ENCODE measurements at regions not wholly inside any gene's neighbourhood (a gene's known extent, or its start where the extent isn't known, plus 50 kb on each side); places are given as distances from the start of the nearest gene placed in this dataset.
"Not testable (repeated sequence)": the region's sequence is repeated elsewhere in the genome, so short reads cannot be mapped to it uniquely, and the experiment has no call there.

GRCh38 chr3:147471741-147472140 lies 62.6 kb downstream of the ZIC1 start:
- no peak for DNase-seq (ENCODE audit: low spot score)

GRCh38 chr3:147472846-147473245 lies 63.7 kb downstream of the ZIC1 start:
- DNase-seq (ENCODE audit: low spot score) = peak; percentile 11

DNA sequence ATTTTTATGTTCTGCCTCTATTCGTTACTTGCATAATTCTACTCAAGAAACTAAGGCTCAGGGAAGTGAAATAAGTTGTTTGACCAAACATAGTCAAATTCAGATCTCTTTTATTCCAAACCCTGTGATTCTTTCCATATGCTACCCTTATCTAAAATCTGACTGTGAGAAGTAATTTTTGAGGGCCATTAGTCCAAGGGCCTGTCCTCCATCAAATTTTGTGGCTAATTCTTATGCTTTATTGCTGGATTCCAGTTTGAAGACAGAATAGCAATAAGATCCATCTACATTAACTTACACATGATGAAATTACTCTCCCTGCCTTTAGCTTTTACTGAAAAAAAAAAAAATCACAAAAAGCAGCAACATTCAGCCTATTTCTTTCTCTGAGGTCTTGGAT lies 74.0 kb downstream of the ZIC1 start:
- no peak for DNase-seq (ENCODE audit: low spot score)

GRCh38 chr3:147483578-147483977 lies 74.4 kb downstream of the ZIC1 start:
- no peak for DNase-seq (ENCODE audit: low spot score)

- no peak for DNase-seq (ENCODE audit: low spot score)
Observed at GRCh38 chr3:147493065-147493464, 83.9 kb downstream of the ZIC1 start.

GRCh38 chr3:147493666-147494065 lies 84.5 kb downstream of the ZIC1 start:
- DNase-seq (ENCODE audit: low spot score) = no peak

DNA sequence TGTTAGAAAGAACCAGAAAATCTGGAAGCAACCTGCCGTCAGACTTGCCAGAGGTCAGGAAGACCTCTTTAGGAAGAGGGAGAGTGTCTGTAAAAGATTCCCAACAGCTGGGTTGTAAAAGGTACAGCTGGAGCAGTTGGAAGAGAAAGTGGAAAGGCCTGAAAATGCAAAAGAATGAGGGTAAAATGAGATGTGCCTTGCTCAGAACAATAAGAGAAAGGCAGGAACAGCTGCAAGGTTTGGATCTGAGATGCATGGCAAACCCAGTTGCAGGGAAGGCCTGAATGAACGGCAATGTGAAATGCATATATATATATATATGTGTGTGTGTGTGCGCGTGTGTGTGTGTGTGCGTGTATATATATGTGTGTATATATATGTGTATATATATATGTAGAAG lies 88.1 kb downstream of the ZIC1 start:
- DNase-seq (ENCODE audit: low spot score) = no peak

- no peak for DNase-seq (ENCODE audit: low spot score)
Observed at GRCh38 chr3:147507638-147508286, 98.6 kb downstream of the ZIC1 start.

- no peak for DNase-seq (ENCODE audit: low spot score)
Observed at GRCh38 chr3:147509448-147509847, 100.3 kb downstream of the ZIC1 start.

GRCh38 chr3:147513785-147514184 lies 104.6 kb downstream of the ZIC1 start:
- DNase-seq (ENCODE audit: low spot score) = no peak

DNA sequence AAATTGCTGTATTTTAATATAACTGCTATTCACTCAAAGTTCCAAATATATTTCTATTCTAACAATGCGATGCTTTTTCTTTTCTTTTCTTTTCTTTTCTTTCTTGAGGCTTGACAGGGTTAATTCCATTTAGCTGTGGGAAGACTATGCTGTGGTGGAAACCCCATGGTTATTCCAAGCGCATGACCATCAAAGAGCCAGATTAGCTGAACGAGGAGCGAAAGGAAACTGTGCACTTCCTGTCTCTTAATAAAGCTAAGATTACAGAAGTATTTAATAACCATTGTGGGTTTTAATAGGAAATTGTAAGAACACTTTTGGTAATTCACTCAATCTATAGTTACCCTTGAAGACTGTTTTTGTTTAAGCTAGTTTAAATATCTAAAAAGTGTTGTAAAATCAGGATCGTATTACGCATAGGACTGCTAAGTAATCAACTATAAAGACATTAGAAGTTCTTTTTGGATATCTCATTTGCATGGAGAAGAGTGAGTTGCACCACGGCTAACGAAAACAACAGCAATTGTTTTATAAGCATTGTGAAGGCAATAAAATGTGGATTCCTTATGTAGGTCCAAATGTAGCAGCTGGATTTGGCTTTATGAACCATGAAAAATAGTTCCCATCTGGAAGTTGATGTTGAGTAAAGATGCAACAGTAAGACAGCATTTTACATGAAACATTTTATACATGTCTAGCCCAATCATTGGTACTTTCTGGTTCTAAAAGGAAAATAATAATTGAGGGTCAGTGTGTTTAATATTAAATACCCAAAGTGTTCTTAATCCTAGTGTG lies 105.4 kb downstream of the ZIC1 start:
- no peak for DNase-seq (ENCODE audit: low spot score)

GRCh38 chr3:147518465-147518864 lies 109.3 kb downstream of the ZIC1 start:
- no peak for DNase-seq (ENCODE audit: low spot score)

DNA sequence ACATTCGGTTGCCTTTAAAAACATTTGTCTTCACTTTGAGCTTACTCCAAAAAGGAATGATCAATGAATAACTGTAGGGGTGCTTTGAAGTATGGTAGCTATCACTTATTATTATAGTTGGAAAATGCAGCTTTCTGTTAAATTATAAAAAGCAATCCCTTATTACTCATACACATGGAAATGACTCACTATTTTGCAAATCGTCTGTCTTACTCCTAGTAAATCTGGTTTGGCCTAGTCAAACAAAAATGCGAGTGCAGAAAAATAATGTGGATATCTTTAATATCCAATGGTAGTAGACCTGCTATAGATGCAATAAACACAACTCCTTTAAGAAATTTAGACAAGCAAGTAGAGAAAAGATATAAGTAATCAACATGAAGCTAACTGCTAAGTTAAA lies 112.5 kb downstream of the ZIC1 start:
- no peak for DNase-seq (ENCODE audit: low spot score)

GRCh38 chr3:147522780-147523179 lies 113.6 kb downstream of the ZIC1 start:
- DNase-seq (ENCODE audit: low spot score) = not testable (repeated sequence)

DNA sequence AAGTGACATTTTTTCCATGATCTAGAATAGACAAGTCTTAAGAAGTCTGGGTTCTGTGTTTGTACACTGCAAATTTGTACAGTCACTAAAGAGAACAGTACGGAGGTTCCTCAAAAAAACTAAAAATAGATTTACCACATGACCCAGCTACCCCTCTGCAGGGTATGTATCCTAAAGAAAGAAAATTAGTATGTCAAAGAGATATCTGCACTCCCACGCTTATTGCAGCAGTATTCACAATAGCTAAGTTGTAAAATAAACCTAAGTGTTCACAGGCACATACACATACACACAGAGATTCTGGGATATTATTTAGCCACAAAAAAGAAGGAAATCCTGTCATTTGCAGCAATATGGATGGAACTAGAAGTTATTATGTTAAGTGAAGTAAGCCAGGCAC lies 120.4 kb downstream of the ZIC1 start:
- no peak for DNase-seq (ENCODE audit: low spot score)

- DNase-seq (ENCODE audit: low spot score) = no peak
Observed at GRCh38 chr3:147538034-147538433, 128.9 kb downstream of the ZIC1 start.

DNA sequence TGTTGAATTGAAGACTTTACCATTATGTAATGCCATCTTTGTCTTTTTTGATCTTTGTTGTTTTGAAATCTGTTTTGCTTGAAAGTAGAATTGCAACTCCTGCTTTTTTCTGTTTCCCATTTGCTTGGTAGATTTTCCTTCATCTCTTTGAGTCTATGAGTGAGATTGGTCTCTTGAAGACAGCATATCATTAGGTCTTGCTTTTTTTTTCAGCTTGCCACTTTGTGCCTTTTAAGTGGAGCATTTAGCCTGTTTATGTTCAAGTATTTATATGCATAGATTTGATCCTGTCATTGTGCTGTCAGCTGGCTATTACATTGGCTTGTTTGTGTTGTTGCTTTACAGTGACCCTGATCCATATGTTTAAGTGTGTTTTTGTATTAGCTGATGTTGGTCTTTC lies 131.8 kb downstream of the ZIC1 start:
- DNase-seq (ENCODE audit: low spot score) = no peak

- no peak for DNase-seq (ENCODE audit: low spot score)
Observed at GRCh38 chr3:147544290-147544689, 135.1 kb downstream of the ZIC1 start.

- DNase-seq (ENCODE audit: low spot score) = no peak
Observed at GRCh38 chr3:147551491-147551890, 142.3 kb downstream of the ZIC1 start.

GRCh38 chr3:147554332-147554731 lies 145.2 kb downstream of the ZIC1 start:
- DNase-seq (ENCODE audit: low spot score) = no peak

DNA sequence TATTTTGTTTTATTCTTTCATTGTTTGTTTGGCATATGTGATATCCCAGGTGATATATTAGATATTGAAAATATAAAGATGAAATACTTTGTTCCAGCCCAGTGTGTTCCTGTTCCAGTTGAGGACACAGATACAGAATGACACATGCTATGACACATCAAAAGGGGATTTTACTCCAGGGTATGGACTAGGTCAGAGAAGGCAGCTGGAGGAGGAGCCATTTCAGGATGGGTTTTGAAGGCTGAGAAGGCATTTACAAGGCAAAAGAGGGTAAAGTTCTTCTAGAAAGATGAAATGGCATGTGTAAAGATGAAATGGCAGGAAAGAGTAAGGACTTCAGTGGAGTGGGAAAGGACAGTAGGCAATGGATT lies 163.8 kb downstream of the ZIC1 start:
- DNase-seq (ENCODE audit: low spot score) = no peak

DNA sequence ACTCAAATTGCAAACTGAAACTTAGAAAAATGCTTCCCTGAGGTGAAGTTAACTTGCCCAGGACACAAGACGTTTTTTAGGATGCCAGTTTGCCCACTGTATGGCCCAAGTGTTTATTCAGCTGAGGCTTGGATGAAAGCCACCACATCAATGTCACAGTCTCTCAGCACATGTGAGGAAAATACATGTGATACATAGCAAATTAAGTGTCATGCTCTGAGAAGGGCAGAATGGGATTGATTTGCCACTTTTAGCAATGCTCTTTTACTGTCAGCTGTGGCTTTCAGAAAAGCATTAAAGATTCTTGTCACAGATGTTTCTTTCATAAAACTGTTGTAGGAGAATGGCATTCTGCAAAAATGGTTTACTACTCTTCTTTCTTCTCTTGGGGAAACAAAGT lies 165.5 kb downstream of the ZIC1 start:
- DNase-seq (ENCODE audit: low spot score) = no peak

DNA sequence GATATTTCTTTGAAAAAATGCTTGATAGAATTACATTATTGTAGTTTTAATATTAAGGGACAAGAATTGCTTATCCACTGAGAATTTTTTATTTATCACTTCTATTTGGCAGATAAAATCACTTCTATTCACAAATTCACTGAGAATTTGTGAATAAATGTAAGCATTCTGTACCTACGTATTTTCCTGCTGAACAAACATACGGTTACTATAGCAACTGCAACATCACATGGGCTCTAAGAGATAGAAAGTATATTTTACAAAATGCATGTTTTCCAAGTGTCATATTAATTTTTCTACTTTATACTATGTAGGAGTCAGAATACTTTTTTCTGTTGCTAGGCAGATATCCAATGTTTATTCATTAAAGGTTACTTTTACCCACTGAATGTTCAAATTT lies 166.2 kb downstream of the ZIC1 start:
- DNase-seq (ENCODE audit: low spot score) = no peak

DNA sequence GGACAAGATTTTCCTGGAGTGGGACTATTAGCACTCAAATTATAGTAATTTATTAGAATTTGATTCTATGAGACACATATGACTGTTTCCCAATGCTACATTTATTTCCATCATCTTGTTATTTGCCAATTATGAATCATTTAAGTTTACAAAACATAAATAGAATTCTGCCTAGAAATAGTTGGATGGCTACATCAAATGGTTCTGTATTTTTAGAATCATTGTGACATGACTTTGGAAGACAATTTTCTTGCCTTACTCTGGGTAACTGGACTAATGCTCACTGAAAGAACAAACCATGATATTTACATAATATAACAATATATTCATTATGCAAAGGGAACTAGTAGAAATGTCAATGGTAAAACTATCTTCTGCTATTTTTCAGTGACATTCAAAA lies 173.5 kb downstream of the ZIC1 start:
- no peak for DNase-seq (ENCODE audit: low spot score)
